Endothelial cell of umbilical vein (primary cell): ENCODE measurements at regions not wholly inside any gene's neighbourhood (a gene's known extent, or its start where the extent isn't known, plus 50 kb on each side); places are given as distances from the start of the nearest gene placed in this dataset.

ENCODE experiments used
- CTCF ChIP-seq, 2 donors: IDR thresholded peaks; 1 replicate in 1 of 2; 2 replicates in 1 of 2; pipeline ENCODE4 v1.5.1; 2011; ENCODE audit warnings: low read length in 2 of 2, mild to moderate bottlenecking in 2 of 2, moderate library complexity in 2 of 2, control low read depth in 1 of 2, inconsistent platforms in 1 of 2, low read depth in 1 of 2; ENCODE audit not compliant: insufficient read depth in 1 of 2; ENCODE audit errors: extremely low read depth in 1 of 2
- GATA2 ChIP-seq: IDR thresholded peaks from 2 replicates; pipeline ENCODE4 v1.7.0; 2011; ENCODE audit warnings: low read depth, mild to moderate bottlenecking, moderate library complexity, mixed read lengths, low read length; ENCODE audit not compliant: insufficient read length, insufficient read depth
- JUN ChIP-seq: IDR thresholded peaks from 2 replicates; pipeline ENCODE4 v1.6.1; 2011; ENCODE audit warnings: borderline replicate concordance, low read depth; ENCODE audit not compliant: insufficient read length, insufficient read depth
- POLR2A ChIP-seq: IDR thresholded peaks from 2 replicates; pipeline ENCODE4 v1.6.1; 2012; ENCODE audit warnings: low read depth, mild to moderate bottlenecking, control low read depth, low read length
- POLR2AphosphoS5 ChIP-seq: IDR thresholded peaks from 2 replicates; pipeline ENCODE4 v1.6.1; 2012; ENCODE audit warnings: low read depth, mild to moderate bottlenecking, control low read depth, low read length, moderate library complexity; ENCODE audit not compliant: insufficient read depth
- TF ChIP-seq, protein P1 (sequence below): IDR thresholded peaks from 2 replicates; pipeline ENCODE4 v1.6.1; 2011; ENCODE audit not compliant: insufficient read depth, insufficient read length

DNA sequence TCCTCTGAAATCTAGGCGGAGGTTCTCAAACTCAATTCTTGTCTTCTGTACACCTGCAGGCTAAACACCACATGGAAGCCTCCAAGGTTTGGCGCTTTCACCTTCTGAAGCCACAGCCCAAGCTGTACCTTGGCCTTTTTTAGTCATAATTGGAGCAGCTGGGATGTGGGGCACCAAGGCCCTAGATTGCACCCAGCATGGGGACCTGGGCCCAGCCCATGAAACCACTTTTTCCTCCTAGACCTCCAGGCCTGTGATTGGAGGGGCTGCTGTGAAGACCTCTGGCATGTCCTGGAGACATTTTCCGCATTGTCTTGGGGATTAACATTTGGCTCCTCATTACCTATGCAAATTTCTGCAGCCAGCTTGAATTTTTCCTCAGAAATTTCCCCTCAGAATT lies 181.0 kb downstream of the TYW3 start:
- TF ChIP-seq POLR2AphosphoS5, result no peak
- no peak for TF ChIP-seq JUN
- no peak for TF ChIP-seq CTCF (IDR thresholded peaks at IDR 0.05; ENCODE audit: extremely low read depth in 1 of 2, insufficient read depth in 1 of 2, low read depth in 1 of 2, low read length in 2 of 2)
- no peak for TF ChIP-seq POLR2A
- TF ChIP-seq, protein P1, sequence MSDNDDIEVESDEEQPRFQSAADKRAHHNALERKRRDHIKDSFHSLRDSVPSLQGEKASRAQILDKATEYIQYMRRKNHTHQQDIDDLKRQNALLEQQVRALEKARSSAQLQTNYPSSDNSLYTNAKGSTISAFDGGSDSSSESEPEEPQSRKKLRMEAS, result no peak
- TF ChIP-seq GATA2, result no peak
